H9 (cell line): ENCODE measurements at regions not wholly inside any gene's neighbourhood (a gene's known extent, or its start where the extent isn't known, plus 50 kb on each side); places are given as distances from the start of the nearest gene placed in this dataset.
A peak's percentile ranks its signal among the peaks of the same experiment; 100 is the strongest.

Source experiments
- DNase-seq: peaks from one replicate; pipeline ENCODE4 v3.0.0-alpha.2; 2017
- H2AFZ ChIP-seq: one replicate; pipeline ENCODE4 v1.6.1; 2013; ENCODE audit warnings: mild to moderate bottlenecking, low read length, control low read depth, moderate library complexity
- H2AK5ac ChIP-seq: 2 replicates; pipeline ENCODE4 v1.6.1; 2013; ENCODE audit warnings: low read length, control low read depth, mixed read lengths; ENCODE audit not compliant: insufficient read length
- H2BK120ac ChIP-seq: one replicate; pipeline ENCODE4 v1.6.1; 2013; ENCODE audit warnings: low read depth, mild to moderate bottlenecking, low read length, control low read depth, inconsistent platforms; ENCODE audit not compliant: poor library complexity, severe bottlenecking
- H2BK12ac ChIP-seq: 2 replicates; pipeline ENCODE4 v1.6.1; 2013; ENCODE audit warnings: low read length, control low read depth, mixed read lengths, low read depth; ENCODE audit not compliant: insufficient read length
- H2BK15ac ChIP-seq: 2 replicates; pipeline ENCODE4 v1.6.1; 2013; ENCODE audit warnings: low read depth, low read length, control low read depth
- H2BK20ac ChIP-seq: one replicate; pipeline ENCODE4 v1.6.1; 2013; ENCODE audit warnings: low read depth, mild to moderate bottlenecking, low read length, control low read depth, inconsistent platforms; ENCODE audit not compliant: poor library complexity, severe bottlenecking
- H2BK5ac ChIP-seq: 2 replicates; pipeline ENCODE4 v1.6.1; 2013; ENCODE audit warnings: low read length, control low read depth, mixed read lengths; ENCODE audit not compliant: insufficient read length
- H3K14ac ChIP-seq: 2 replicates; pipeline ENCODE4 v1.6.1; 2013; ENCODE audit warnings: low read length, control low read depth; ENCODE audit not compliant: insufficient read depth
- H3K18ac ChIP-seq: 2 replicates; pipeline ENCODE4 v1.6.1; 2013; ENCODE audit warnings: low read depth, mild to moderate bottlenecking, mixed read lengths, low read length, control low read depth; ENCODE audit not compliant: insufficient read length
- H3K23ac ChIP-seq: 2 replicates; pipeline ENCODE4 v1.6.1; 2013; ENCODE audit warnings: low read length, control low read depth, mixed read lengths, low read depth; ENCODE audit not compliant: insufficient read length
- H3K23me2 ChIP-seq: 2 replicates; pipeline ENCODE4 v1.6.1; 2013; ENCODE audit warnings: low read depth, mild to moderate bottlenecking, mixed read lengths, low read length, control low read depth; ENCODE audit not compliant: insufficient read length, poor library complexity, severe bottlenecking
- H3K27ac ChIP-seq: 2 replicates; pipeline ENCODE4 v1.5.1; 2013; ENCODE audit warnings: low read length, control low read depth, mixed read lengths, low read depth; ENCODE audit not compliant: insufficient read length
- H3K27me3 ChIP-seq: 2 replicates; pipeline ENCODE4 v1.6.1; 2013; ENCODE audit warnings: low read length, control low read depth, inconsistent platforms; ENCODE audit not compliant: insufficient read depth
- H3K4ac ChIP-seq: 2 replicates; pipeline ENCODE4 v1.6.1; 2013; ENCODE audit warnings: low read depth, mild to moderate bottlenecking, control low read depth, inconsistent platforms, low read length, moderate library complexity
- H3K4me1 ChIP-seq: 2 replicates; pipeline ENCODE4 v1.6.1; 2013; ENCODE audit warnings: low read length, control low read depth, inconsistent platforms; ENCODE audit not compliant: insufficient read depth
- H3K4me2 ChIP-seq: 2 replicates; pipeline ENCODE4 v1.6.1; 2013; ENCODE audit warnings: low read length, control low read depth, mixed read lengths; ENCODE audit not compliant: insufficient read length, insufficient read depth
- H3K56ac ChIP-seq: 2 replicates; pipeline ENCODE4 v1.6.1; 2013; ENCODE audit warnings: low read depth, mild to moderate bottlenecking, mixed read lengths, low read length, control low read depth; ENCODE audit not compliant: insufficient read length
- H3K79me1 ChIP-seq: 2 replicates; pipeline ENCODE4 v1.6.1; 2013; ENCODE audit warnings: low read depth, mild to moderate bottlenecking, moderate library complexity, low read length, control low read depth, inconsistent platforms; ENCODE audit not compliant: insufficient read depth, poor library complexity, severe bottlenecking
- H3K79me2 ChIP-seq: 2 replicates; pipeline ENCODE4 v1.6.1; 2013; ENCODE audit warnings: low read length, control low read depth, inconsistent platforms; ENCODE audit not compliant: insufficient read depth
- H3K9ac ChIP-seq: 2 replicates; pipeline ENCODE4 v1.6.1; 2013; ENCODE audit warnings: low read length, control low read depth, mixed read lengths; ENCODE audit not compliant: insufficient read length; ENCODE audit errors: extremely low read depth
- H3K9me3 ChIP-seq: one replicate; pipeline ENCODE4 v1.6.1; 2013; ENCODE audit warnings: low read depth, low read length, inconsistent platforms; ENCODE audit not compliant: control insufficient read depth
- H3T11ph ChIP-seq: one replicate; pipeline ENCODE4 v1.6.1; 2013; ENCODE audit warnings: mild to moderate bottlenecking, low read length, control low read depth, inconsistent platforms
- H4K20me1 ChIP-seq: one replicate; pipeline ENCODE4 v1.6.1; 2013; ENCODE audit not compliant: control insufficient read depth, insufficient read length, insufficient read depth
- H4K5ac ChIP-seq: 2 replicates; pipeline ENCODE4 v1.6.1; 2013; ENCODE audit warnings: low read depth, mild to moderate bottlenecking, mixed read lengths, low read length, control low read depth; ENCODE audit not compliant: insufficient read length
- H4K8ac ChIP-seq: replicated peaks from 2 replicates; pipeline ENCODE4 v1.6.1; 2013; ENCODE audit warnings: low read length, control low read depth, mixed read lengths, low read depth; ENCODE audit not compliant: insufficient read length
- H4K91ac ChIP-seq: 2 replicates; pipeline ENCODE4 v1.6.1; 2013; ENCODE audit warnings: low read depth, mild to moderate bottlenecking, moderate library complexity, mixed read lengths, low read length, control low read depth; ENCODE audit not compliant: insufficient read length
- H3K27ac Mint-ChIP-seq, 3 experiments: 2 replicates in 2 of 3; 3 replicates in 1 of 3; pipeline ENCODE4 v1.8.0; 2020 to 2021; ENCODE audit warnings: mixed read lengths in 3 of 3, mild to moderate bottlenecking in 1 of 3, moderate library complexity in 1 of 3
- H3K27me3 Mint-ChIP-seq: 2 replicates; pipeline ENCODE4 v1.8.0; 2021; ENCODE audit warnings: low read depth, mild to moderate bottlenecking, moderate library complexity, mixed read lengths
- H3K36me3 Mint-ChIP-seq, 3 experiments: 2 replicates in 2 of 3; 3 replicates in 1 of 3; pipeline ENCODE4 v1.8.0; 2020 to 2021; ENCODE audit warnings: low read depth in 3 of 3, mixed read lengths in 3 of 3; ENCODE audit not compliant: insufficient read depth in 1 of 3
- H3K4me1 Mint-ChIP-seq, 2 experiments: 2 replicates each; pipeline ENCODE4 v1.8.0; 2020; ENCODE audit warnings: mixed read lengths in 2 of 2
- H3K4me3 Mint-ChIP-seq, 2 experiments: 2 replicates in 1 of 2; 3 replicates in 1 of 2; pipeline ENCODE4 v1.8.0; 2020 to 2021; ENCODE audit warnings: mild to moderate bottlenecking in 2 of 2, mixed read lengths in 2 of 2, moderate library complexity in 1 of 2
- H3K9me3 Mint-ChIP-seq, 2 experiments: 2 replicates in 1 of 2; 3 replicates in 1 of 2; pipeline ENCODE4 v1.8.0; 2020; ENCODE audit warnings: mild to moderate bottlenecking in 2 of 2, mixed read lengths in 2 of 2, moderate library complexity in 1 of 2
- WGBS: extraction: QIAGEN DNeasy Blood & Tissue Kit; methylation state at CpG from one replicate; pipeline ENCODE4 v1.1.7; 2013; ENCODE audit warnings: missing lambda C conversion rate, low lambda C conversion rate, mixed read lengths; ENCODE audit not compliant: insufficient read length; ENCODE audit errors: extremely low coverage; 5-methylcytosine and 5-hydroxymethylcytosine counted together
- TF ChIP-seq, protein P1 (sequence below): fragments of 200-600 bp; sonication (generic); conservative IDR thresholded peaks from 3 replicates; pipeline ENCODE4 v1.8.0; 2021; ENCODE audit warnings: antibody characterized with exemption, mild to moderate bottlenecking

DNA sequence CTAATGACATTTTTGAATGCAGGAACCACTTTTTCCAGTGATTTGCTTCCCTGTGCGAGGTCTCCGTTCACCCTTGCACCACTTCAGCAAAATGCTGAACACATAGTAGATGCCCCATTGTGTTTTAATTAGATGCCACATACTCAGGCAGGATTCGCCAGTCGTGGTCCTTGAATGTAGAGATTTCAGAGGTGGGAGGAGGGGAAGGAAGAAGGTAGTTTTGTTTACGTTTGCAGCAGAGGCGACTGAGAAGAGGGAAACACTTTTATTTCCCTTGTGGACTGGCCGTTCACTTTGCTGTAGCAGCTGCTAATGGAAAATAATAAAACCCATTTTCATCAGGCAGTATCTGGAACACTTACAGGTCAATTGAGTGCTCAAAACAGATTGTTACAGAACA, 262.8 kb upstream of the TBL1XR1 start:
- H4K91ac ChIP-seq: no peak overlapping the region
- peak overlapping the region; percentile 73 for H2AFZ ChIP-seq
- H3K9me3 ChIP-seq: no peaks in the 10 kb centered on the region
- Mint-ChIP-seq H3K27me3 (no peaks in the 10 kb centered on the region; the same call in 1 of the 2 replicates), H3K4me1 (peaks cover 10 to 17% of the 10 kb centered on the region in 2 experiments; a peak in 3 of 4 replicates), H3K4me3 (no peak overlapping the region), H3K36me3 (no peaks in the 10 kb centered on the region), H3K27ac (no peak overlapping the region), H3K9me3 (no peaks in the 10 kb centered on the region; a peak in 1 of 5 replicates)
- H3K9ac ChIP-seq: no peak overlapping the region
- H3K23me2 ChIP-seq: no peaks in the 10 kb centered on the region
- no CpG with 5 or more reads among the region's 7 CpGs for WGBS
- TF ChIP-seq, protein P1, sequence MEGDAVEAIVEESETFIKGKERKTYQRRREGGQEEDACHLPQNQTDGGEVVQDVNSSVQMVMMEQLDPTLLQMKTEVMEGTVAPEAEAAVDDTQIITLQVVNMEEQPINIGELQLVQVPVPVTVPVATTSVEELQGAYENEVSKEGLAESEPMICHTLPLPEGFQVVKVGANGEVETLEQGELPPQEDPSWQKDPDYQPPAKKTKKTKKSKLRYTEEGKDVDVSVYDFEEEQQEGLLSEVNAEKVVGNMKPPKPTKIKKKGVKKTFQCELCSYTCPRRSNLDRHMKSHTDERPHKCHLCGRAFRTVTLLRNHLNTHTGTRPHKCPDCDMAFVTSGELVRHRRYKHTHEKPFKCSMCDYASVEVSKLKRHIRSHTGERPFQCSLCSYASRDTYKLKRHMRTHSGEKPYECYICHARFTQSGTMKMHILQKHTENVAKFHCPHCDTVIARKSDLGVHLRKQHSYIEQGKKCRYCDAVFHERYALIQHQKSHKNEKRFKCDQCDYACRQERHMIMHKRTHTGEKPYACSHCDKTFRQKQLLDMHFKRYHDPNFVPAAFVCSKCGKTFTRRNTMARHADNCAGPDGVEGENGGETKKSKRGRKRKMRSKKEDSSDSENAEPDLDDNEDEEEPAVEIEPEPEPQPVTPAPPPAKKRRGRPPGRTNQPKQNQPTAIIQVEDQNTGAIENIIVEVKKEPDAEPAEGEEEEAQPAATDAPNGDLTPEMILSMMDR: no peak
- no peak overlapping the region for H3K23ac ChIP-seq
- H4K8ac ChIP-seq: no peak overlapping the region
- no peak overlapping the region for H3K14ac ChIP-seq
- no peak overlapping the region for H3T11ph ChIP-seq
- H3K27ac ChIP-seq: no peak overlapping the region
- no peak overlapping the region for H4K5ac ChIP-seq
- no peak for DNase-seq
- H2BK20ac ChIP-seq: no peak overlapping the region
- H3K79me2 ChIP-seq: no peaks in the 10 kb centered on the region
- no peak overlapping the region for H2BK12ac ChIP-seq
- H3K4me2 ChIP-seq: no peak overlapping the region
- H3K56ac ChIP-seq: no peak overlapping the region
- no peaks in the 10 kb centered on the region for H3K27me3 ChIP-seq
- peaks cover 2% of the 10 kb centered on the region; the same call in 1 of the 2 replicates for H3K4me1 ChIP-seq
- no peak overlapping the region for H2BK15ac ChIP-seq
- no peaks in the 10 kb centered on the region for H4K20me1 ChIP-seq
- no peak overlapping the region for H2BK120ac ChIP-seq
- H2AK5ac ChIP-seq: no peak overlapping the region
- H3K18ac ChIP-seq: no peak overlapping the region
- no peak overlapping the region for H3K4ac ChIP-seq
- no peak overlapping the region for H2BK5ac ChIP-seq
- H3K79me1 ChIP-seq: no peaks in the 10 kb centered on the region
